IMR-90 (cell line): ENCODE measurements at regions not wholly inside any gene's neighbourhood (a gene's known extent, or its start where the extent isn't known, plus 50 kb on each side); places are given as distances from the start of the nearest gene placed in this dataset.

Experiments used
- ATAC-seq: fragments of 200-7000 bp; cut with Tn5 transposase; 2 replicates; pipeline ENCODE4 v1.9.1; 2020; ENCODE audit warnings: low read depth, mild to moderate bottlenecking, moderate library complexity
- BruUV-seq: library from RNA; stranded (reverse); fragments of 400-500 nt; replicated peaks from 2 replicates; lab custom pipeline; 2021; lab: Mats Ljungman, UMichigan
- CTCF ChIA-PET: fragments of 300-600 bp; formaldehyde crosslinking; extraction: SDS; loops from one replicate; lab custom pipeline; 2021; ENCODE audit warnings: antibody characterized with exemption; lab: Yijun Ruan, JAX
- POLR2A ChIA-PET: fragments of 300-600 bp; sonication (Branson Sonifier 250); formaldehyde crosslinking; loops from one replicate; lab custom pipeline; 2022; ENCODE audit warnings: antibody characterized with exemption; ENCODE audit not compliant: unreplicated experiment; lab: Charles Lee
- DNase-seq: peaks from one replicate; pipeline ENCODE4 v3.0.0; 2013
- H2AFZ ChIP-seq: replicated peaks from 2 replicates; pipeline ENCODE3; 2013; ENCODE audit warnings: low read length, mild to moderate bottlenecking; ENCODE audit not compliant: poor library complexity
- H2AK5ac ChIP-seq: 2 replicates; pipeline ENCODE4 v1.6.1; 2013; ENCODE audit warnings: low read depth, low read length, inconsistent platforms
- H2AK9ac ChIP-seq: replicated peaks from 2 replicates; pipeline ENCODE3; 2013; ENCODE audit warnings: mild to moderate bottlenecking, low read depth, low read length, moderate library complexity; ENCODE audit not compliant: poor library complexity
- H2BK120ac ChIP-seq: 2 replicates; pipeline ENCODE4 v1.6.1; 2013; ENCODE audit warnings: low read depth, low read length, inconsistent platforms
- H2BK15ac ChIP-seq: 3 replicates; pipeline ENCODE4 v1.6.1; 2013; ENCODE audit warnings: low read depth, low read length, inconsistent platforms
- H2BK20ac ChIP-seq: 2 replicates; pipeline ENCODE4 v1.6.1; 2013; ENCODE audit warnings: low read depth, mild to moderate bottlenecking, inconsistent platforms, low read length, moderate library complexity
- H2BK5ac ChIP-seq: 2 replicates; pipeline ENCODE4 v1.6.1; 2013; ENCODE audit warnings: mild to moderate bottlenecking, low read depth, low read length, inconsistent platforms; ENCODE audit not compliant: poor library complexity, severe bottlenecking
- H3K14ac ChIP-seq: replicated peaks from 2 replicates; pipeline ENCODE4 v1.6.1; 2013; ENCODE audit warnings: low read depth, low read length, inconsistent platforms
- H3K18ac ChIP-seq: 2 replicates; pipeline ENCODE4 v1.6.1; 2013; ENCODE audit warnings: low read depth, low read length, control low read depth
- H3K23ac ChIP-seq: 2 replicates; pipeline ENCODE4 v1.6.1; 2013; ENCODE audit warnings: low read depth, low read length, inconsistent platforms
- H3K27ac ChIP-seq: 2 replicates; pipeline ENCODE4 v1.5.1; 2013; ENCODE audit warnings: mild to moderate bottlenecking, control low read depth, low read length; ENCODE audit not compliant: insufficient read depth
- H3K27me3 ChIP-seq: 2 replicates; pipeline ENCODE4 v1.6.1; 2013; ENCODE audit warnings: low read length; ENCODE audit not compliant: control insufficient read depth, insufficient read depth
- H3K36me3 ChIP-seq: 2 replicates; pipeline ENCODE4 v1.6.1; 2013; ENCODE audit warnings: low read length, mixed read lengths; ENCODE audit not compliant: control insufficient read depth, insufficient read depth
- H3K4ac ChIP-seq: 2 replicates; pipeline ENCODE4 v1.6.1; 2013; ENCODE audit warnings: low read depth, low read length, inconsistent platforms
- H3K4me1 ChIP-seq: 2 replicates; pipeline ENCODE4 v1.6.1; 2013; ENCODE audit warnings: low read length, mixed read lengths; ENCODE audit not compliant: control insufficient read depth, insufficient read depth
- H3K4me2 ChIP-seq: 2 replicates; pipeline ENCODE4 v1.6.1; 2013; ENCODE audit warnings: low read depth, mild to moderate bottlenecking, control low read depth, low read length, moderate library complexity
- H3K4me3 ChIP-seq: 2 replicates; pipeline ENCODE4 v1.5.1; 2013; ENCODE audit warnings: low read depth, mild to moderate bottlenecking, control low read depth, low read length, moderate library complexity; ENCODE audit not compliant: insufficient read depth
- H3K56ac ChIP-seq: 2 replicates; pipeline ENCODE4 v1.6.1; 2013; ENCODE audit warnings: low read length, inconsistent platforms; ENCODE audit not compliant: insufficient read depth; ENCODE audit errors: extremely low read depth
- H3K79me1 ChIP-seq, 2 experiments: 2 replicates each; pipeline ENCODE4 v1.6.1; 2013; ENCODE audit warnings: low read length in 2 of 2, inconsistent platforms in 1 of 2, low read depth in 1 of 2
- H3K9ac ChIP-seq: 2 replicates; pipeline ENCODE4 v1.6.1; 2013; ENCODE audit warnings: low read depth, low read length, control low read depth
- H3K9me1 ChIP-seq: 2 replicates; pipeline ENCODE4 v1.6.1; 2013; ENCODE audit warnings: low read length, inconsistent platforms; ENCODE audit not compliant: insufficient read depth
- H3K9me3 ChIP-seq: 2 replicates; pipeline ENCODE4 v1.6.1; 2013; ENCODE audit warnings: low read length; ENCODE audit not compliant: control insufficient read depth, insufficient read depth
- H4K20me1 ChIP-seq: 2 replicates; pipeline ENCODE4 v1.6.1; 2013; ENCODE audit warnings: low read length, inconsistent platforms; ENCODE audit not compliant: insufficient read depth
- H4K5ac ChIP-seq: 2 replicates; pipeline ENCODE4 v1.6.1; 2013; ENCODE audit warnings: mild to moderate bottlenecking, low read depth, low read length, control low read depth
- H4K8ac ChIP-seq, 2 experiments: 2 replicates each; pipeline ENCODE4 v1.6.1; 2013; ENCODE audit warnings: low read depth in 2 of 2, low read length in 2 of 2, control low read depth in 1 of 2, inconsistent platforms in 1 of 2
- H4K91ac ChIP-seq: 2 replicates; pipeline ENCODE4 v1.6.1; 2013; ENCODE audit warnings: low read depth, low read length, inconsistent platforms; ENCODE audit not compliant: insufficient read depth
- BHLHE40 ChIP-seq: fragments of 150-350 bp; IDR thresholded peaks from 2 replicates; pipeline ENCODE4 v1.6.1; 2016; ENCODE audit warnings: mild to moderate bottlenecking, low read depth, low read length
- CEBPB ChIP-seq: IDR thresholded peaks from 2 replicates; pipeline ENCODE4 v1.6.1; 2012; ENCODE audit warnings: low read depth, low read length, improper control_type of control experiment
- CTCF ChIP-seq: conservative IDR thresholded peaks from 2 replicates; pipeline ENCODE4 v1.5.1; 2012; ENCODE audit warnings: mild to moderate bottlenecking, low read depth, low read length, improper control_type of control experiment
- FOS ChIP-seq: fragments of 150-350 bp; IDR thresholded peaks from 2 replicates; pipeline ENCODE4 v1.6.1; 2016; ENCODE audit warnings: low read depth, low read length
- NFE2L2 ChIP-seq: fragments of 150-350 bp; IDR thresholded peaks from 2 replicates; pipeline ENCODE4 v1.6.1; 2016; ENCODE audit warnings: low read depth, mild to moderate bottlenecking, low read length
- POLR2A ChIP-seq: IDR thresholded peaks from 2 replicates; pipeline ENCODE4 v1.6.1; 2012; ENCODE audit warnings: mild to moderate bottlenecking, low read depth, low read length
- RFX5 ChIP-seq: IDR thresholded peaks from 2 replicates; pipeline ENCODE4 v1.8.0; 2012; ENCODE audit warnings: low read depth, mild to moderate bottlenecking, low read length, moderate library complexity
- SMC3 ChIP-seq: fragments of 150-350 bp; IDR thresholded peaks from 2 replicates; pipeline ENCODE4 v1.6.1; 2016; ENCODE audit warnings: low read depth, mild to moderate bottlenecking, antibody characterized with exemption, low read length, moderate library complexity
- WGBS, 2 experiments: methylation state at CpG; one replicate each; pipeline versions ENCODE4 v1.1.5 to v1.1.7; 2013; ENCODE audit warnings: missing lambda C conversion rate in 2 of 2; ENCODE audit not compliant: insufficient read length in 1 of 2; ENCODE audit errors: extremely low coverage in 2 of 2; 5-methylcytosine and 5-hydroxymethylcytosine counted together
- dilution Hi-C: fragments of 300-500 bp; cut with HindIII; formaldehyde crosslinking; loops from one replicate; pipeline ENCODE4 v1.14.3; 2018; ENCODE audit warnings: low sequenced_read_pairs; ENCODE audit not compliant: unreplicated experiment
- in situ Hi-C: fragments of 300-500 bp; cut with MboI; formaldehyde crosslinking; loops from 3 replicates; pipeline ENCODE4 v1.14.3; 2019; ENCODE audit warnings: low sequenced_read_pairs, inconsistent platforms, mixed read lengths
- intact Hi-C: fragments of 100-400 bp; cut with micrococcal nuclease; formaldehyde crosslinking; loops from 2 replicates; pipeline ENCODE4 v1.10.0; 2022

- H3K9ac ChIP-seq, result no peak overlapping the region
- no peak overlapping the region for H3K56ac ChIP-seq
- H3K4me3 ChIP-seq, result no peak overlapping the region
- H2BK5ac ChIP-seq, result no peak overlapping the region
- H4K20me1 ChIP-seq, result no peaks in the 10 kb centered on the region
- no TSS peak for BruUV-seq
- H3K4me2 ChIP-seq, result no peak overlapping the region
- intact Hi-C loops (no loop called here), in situ Hi-C loops (no loop called here), dilution Hi-C loops (no loop called here)
- DNase-seq (peak; percentile 15), ATAC-seq (no peak)
- no peaks in the 10 kb centered on the region for H3K36me3 ChIP-seq
- TF ChIP-seq BHLHE40, result peak; percentile 43; the same call in 1 of the 2 replicates
- no peak for TF ChIP-seq FOS
- TF ChIP-seq NFE2L2, result no peak
- TF ChIP-seq CTCF, result no peak
- TF ChIP-seq CEBPB, result no peak
- TF ChIP-seq POLR2A, result no peak
- no peak for TF ChIP-seq RFX5
- TF ChIP-seq SMC3, result no peak
- no peak overlapping the region for H2AK9ac ChIP-seq
- no peak overlapping the region for H2BK15ac ChIP-seq
- no peak overlapping the region for H3K14ac ChIP-seq
- H3K27ac ChIP-seq, result no peak overlapping the region
- H2AFZ ChIP-seq, result no peak overlapping the region
- no CpG with 5 or more reads among the region's 7 CpGs for WGBS, 2 experiments
- H4K5ac ChIP-seq, result no peak overlapping the region
- no peaks in the 10 kb centered on the region for H3K4me1 ChIP-seq
- no peak overlapping the region for H3K23ac ChIP-seq
- H3K18ac ChIP-seq, result no peak overlapping the region
- no peaks in the 10 kb centered on the region for H3K9me1 ChIP-seq
- H2AK5ac ChIP-seq, result no peak overlapping the region
- no peak overlapping the region for H4K8ac ChIP-seq
- no peaks in the 10 kb centered on the region for H3K27me3 ChIP-seq
- no peak overlapping the region for H3K4ac ChIP-seq
- ChIA-PET POLR2A (no interaction called here), CTCF (no interaction called here)
- no peak overlapping the region for H2BK20ac ChIP-seq
- H4K91ac ChIP-seq, result no peak overlapping the region
- no peaks in the 10 kb centered on the region for H3K79me1 ChIP-seq
- H2BK120ac ChIP-seq, result no peak overlapping the region
- H3K9me3 ChIP-seq, result no peaks in the 10 kb centered on the region; the same call in 1 of the 2 replicates
Measured at GRCh38 chr5:130337179-130337888, 433.1 kb downstream of the CHSY3 start.
